Cardiac muscle cell (in vitro differentiated cells and primary cell): ENCODE measurements at regions not wholly inside any gene's neighbourhood (a gene's known extent, or its start where the extent isn't known, plus 50 kb on each side); places are given as distances from the start of the nearest gene placed in this dataset.

Experiments used
- DNase-seq, 2 donors: peaks; one replicate each; pipeline versions ENCODE4 v3.0.0 to v3.0.0-alpha.2; 2010 to 2017; ENCODE audit warnings: low read depth in 1 of 2, low spot score in 1 of 2
- H3K27ac ChIP-seq: fragments of 200-600 bp; sonication (generic); 2 replicates; pipeline ENCODE4 v1.5.1; 2016
- H3K27me3 ChIP-seq: fragments of 200-600 bp; sonication (generic); 2 replicates; pipeline ENCODE4 v1.6.0; 2016; ENCODE audit warnings: control low read depth
- H3K36me3 ChIP-seq: fragments of 200-600 bp; sonication (generic); 2 replicates; pipeline ENCODE4 v1.5.1; 2016; ENCODE audit warnings: control low read depth
- H3K4me1 ChIP-seq: fragments of 200-600 bp; sonication (generic); 2 replicates; pipeline ENCODE4 v1.8.1; 2017; ENCODE audit warnings: low read depth, mild to moderate bottlenecking, mixed run types
- H3K4me3 ChIP-seq: fragments of 200-600 bp; sonication (generic); 2 replicates; pipeline ENCODE4 v1.5.1; 2016; ENCODE audit warnings: mild to moderate bottlenecking
- H3K9me3 ChIP-seq: fragments of 200-600 bp; sonication (generic); 2 replicates; pipeline ENCODE4 v1.5.1; 2017; ENCODE audit warnings: low read depth, mild to moderate bottlenecking, control low read depth
- CTCF ChIP-seq: IDR thresholded peaks from 2 replicates; pipeline ENCODE4 v1.5.1; 2012; ENCODE audit warnings: low read depth, mild to moderate bottlenecking, low read length

DNA sequence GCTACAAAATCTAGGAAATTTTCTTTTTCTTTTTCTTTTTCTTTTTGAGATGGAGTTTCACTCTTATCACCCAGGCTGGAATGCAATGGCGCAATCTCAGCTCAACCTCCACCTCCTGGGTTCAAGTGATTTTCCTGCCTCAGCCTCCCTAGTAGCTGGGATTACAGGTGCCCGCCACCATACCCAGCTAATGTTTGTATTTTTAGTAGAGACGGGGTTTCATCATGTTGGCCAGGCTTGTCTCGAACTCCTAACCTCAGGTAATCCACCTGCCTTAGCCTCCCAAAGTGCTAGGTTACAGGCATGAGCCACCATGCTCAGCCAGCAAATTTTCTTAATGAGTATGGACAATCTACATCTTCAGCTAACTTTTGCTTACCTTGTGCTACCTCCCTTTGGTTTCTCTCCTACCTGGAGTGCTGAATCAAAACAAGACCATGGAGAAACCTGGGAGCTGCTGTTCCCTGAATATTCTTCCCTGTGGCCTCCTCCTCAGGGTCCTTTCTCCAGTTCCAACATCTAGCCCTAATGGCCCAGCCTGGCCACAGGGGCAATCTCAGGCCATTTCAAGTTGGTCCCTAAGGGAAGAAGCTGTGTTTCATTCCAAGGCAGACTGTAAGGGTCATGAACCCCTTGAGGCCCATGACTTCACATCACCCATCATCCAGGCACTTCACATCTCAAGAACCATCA is 74.6 kb upstream of the EGLN3 start:
- Histone ChIP-seq H3K27ac (no peak overlapping the region), H3K27me3 (no peaks in the 10 kb centered on the region), H3K36me3 (no peaks in the 10 kb centered on the region), H3K4me1 (peaks cover 3% of the 10 kb centered on the region), H3K9me3 (no peaks in the 10 kb centered on the region), H3K4me3 (no peak overlapping the region)
- TF ChIP-seq CTCF = no peak
- DNase-seq = no peak

- DNase-seq = no peak
Observed at GRCh38 chr14:34024768-34025144, 73.9 kb upstream of the EGLN3 start.

DNA sequence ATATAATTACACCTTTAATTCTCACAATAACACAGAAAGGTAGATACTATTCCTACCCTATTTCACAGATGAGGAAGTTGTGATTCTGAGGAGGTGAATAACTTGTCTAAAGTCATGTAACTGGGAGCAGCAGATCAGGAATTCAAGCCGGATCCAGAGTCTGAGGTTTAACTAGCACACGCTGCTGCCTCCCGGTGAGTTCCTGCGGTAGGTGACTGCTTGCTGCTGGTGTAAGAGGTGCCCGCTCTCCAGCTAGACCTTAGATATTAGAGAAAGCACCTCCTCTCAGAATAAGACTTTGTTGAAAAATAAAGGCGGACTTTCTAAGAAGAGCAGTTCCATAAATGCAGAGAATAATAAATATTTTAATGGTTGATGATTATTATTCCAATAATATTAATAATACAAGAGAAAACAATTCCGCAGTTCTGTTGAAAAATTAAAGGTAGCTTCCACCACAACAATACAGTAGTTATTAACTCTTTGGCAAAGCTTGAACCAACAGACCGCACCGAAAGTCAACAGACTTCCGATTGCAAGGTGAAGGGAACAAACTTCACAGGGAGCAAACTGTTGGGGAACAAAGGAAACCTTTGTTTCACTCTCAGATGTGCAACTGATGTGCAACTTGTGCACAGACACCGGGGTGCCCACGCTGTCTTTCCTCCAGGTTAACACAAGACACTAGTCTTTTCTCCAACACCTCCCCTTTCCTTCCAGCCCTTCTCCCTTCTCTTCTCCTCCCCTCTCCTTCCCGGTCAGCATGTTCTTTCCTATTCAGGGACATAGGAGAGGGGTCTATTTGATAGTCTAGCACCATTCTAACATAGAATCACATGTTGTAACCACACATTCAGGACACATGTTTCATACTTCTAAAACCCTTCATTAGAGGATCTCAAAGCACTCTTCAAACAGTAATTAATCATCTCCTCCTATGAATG is 73.2 kb upstream of the EGLN3 start:
- no peaks in the 10 kb centered on the region for H3K4me1 ChIP-seq
- DNase-seq = peak in 1 of 2 donors; percentile 12
- H3K4me3 ChIP-seq = no peak overlapping the region
- H3K36me3 ChIP-seq = no peaks in the 10 kb centered on the region
- no peaks in the 10 kb centered on the region for H3K27me3 ChIP-seq
- TF ChIP-seq CTCF = no peak
- H3K9me3 ChIP-seq = no peaks in the 10 kb centered on the region
- no peak overlapping the region for H3K27ac ChIP-seq

More at GRCh38 chr14:34024768-34025144, 73.9 kb upstream of the EGLN3 start:
- no peak overlapping the region for H3K27ac ChIP-seq
- TF ChIP-seq CTCF = no peak
- no peaks in the 10 kb centered on the region for H3K27me3 ChIP-seq
- no peaks in the 10 kb centered on the region for H3K9me3 ChIP-seq
- H3K36me3 ChIP-seq = no peaks in the 10 kb centered on the region
- no peak overlapping the region for H3K4me3 ChIP-seq
- H3K4me1 ChIP-seq = peaks cover 3% of the 10 kb centered on the region

DNA sequence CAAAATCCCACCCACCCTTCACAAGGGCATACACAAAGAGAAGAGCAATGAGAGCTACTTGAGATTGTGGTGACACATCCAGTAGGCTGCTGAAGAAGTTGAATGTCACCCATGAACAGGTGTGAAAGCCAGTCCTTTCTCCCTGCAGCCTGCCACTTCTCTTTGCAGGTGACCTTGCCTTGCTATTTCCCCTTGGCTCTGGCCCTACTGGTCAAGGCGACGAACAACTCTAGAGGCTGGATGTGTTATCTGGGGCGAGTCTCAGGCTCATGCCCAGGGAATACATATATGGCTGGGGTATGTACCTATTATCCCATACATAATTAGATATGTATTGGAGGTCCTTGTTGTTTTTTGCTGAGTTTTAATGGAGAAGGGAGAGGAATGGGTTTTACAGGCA is 70.2 kb upstream of the EGLN3 start:
- no peak for TF ChIP-seq CTCF
- H3K4me3 ChIP-seq = no peak overlapping the region
- no peaks in the 10 kb centered on the region for H3K36me3 ChIP-seq
- H3K4me1 ChIP-seq = no peaks in the 10 kb centered on the region
- H3K27me3 ChIP-seq = no peaks in the 10 kb centered on the region
- H3K9me3 ChIP-seq = no peaks in the 10 kb centered on the region
- no peak overlapping the region for H3K27ac ChIP-seq
- no peak for DNase-seq

DNA sequence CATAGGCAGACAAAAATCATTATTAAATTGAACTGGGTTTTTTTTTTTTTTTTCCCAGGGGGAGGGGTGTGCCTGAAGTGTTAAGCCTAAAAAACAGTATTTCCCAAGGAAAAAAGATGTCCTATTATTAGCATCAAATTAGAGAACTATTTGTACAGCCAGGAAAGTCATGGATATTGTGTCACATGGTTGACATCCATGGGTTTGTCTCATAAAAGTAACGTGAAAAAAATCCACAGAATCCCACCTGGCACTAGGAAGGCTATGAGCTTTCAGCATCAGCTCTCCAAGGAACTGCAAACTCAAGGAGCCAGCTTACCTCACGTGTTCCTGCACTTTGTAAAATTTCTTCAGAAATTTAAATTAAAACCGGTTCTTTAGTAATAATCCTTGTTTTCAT is 69.1 kb upstream of the EGLN3 start:
- Histone ChIP-seq H3K27me3 (no peaks in the 10 kb centered on the region), H3K27ac (no peak overlapping the region), H3K36me3 (no peaks in the 10 kb centered on the region), H3K9me3 (no peaks in the 10 kb centered on the region), H3K4me3 (no peak overlapping the region), H3K4me1 (peaks cover 2% of the 10 kb centered on the region)
- no peak for TF ChIP-seq CTCF
- DNase-seq = no peak
